NCI-H2107 treated with DMSO at 0.1 percent for 48 hours (cell line): ENCODE measurements at regions not wholly inside any gene's neighbourhood (a gene's known extent, or its start where the extent isn't known, plus 50 kb on each side); places are given as distances from the start of the nearest gene placed in this dataset.
"Not testable (repeated sequence)": the region's sequence is repeated elsewhere in the genome, so short reads cannot be mapped to it uniquely, and the experiment has no call there.

ENCODE experiments used
- DNase-seq: peaks from one replicate; lab custom pipeline; 2025; ENCODE audit not compliant: unreplicated experiment; lab: John Stamatoyannopoulos, UW

- DNase-seq, result no peak
Measured at GRCh38 chr5:111983459-111983858, 226.5 kb upstream of the NREP start.

- no peak for DNase-seq
Measured at GRCh38 chr5:111977436-111977829, 220.4 kb upstream of the NREP start.

GRCh38 chr5:111976705-111977435, 219.9 kb upstream of the NREP start:
- DNase-seq, result no peak

GRCh38 chr5:111975133-111975532, 218.1 kb upstream of the NREP start:
- DNase-seq, result no peak

GRCh38 chr5:111973961-111974360, 217.0 kb upstream of the NREP start:
- DNase-seq, result no peak

- no peak for DNase-seq
Measured at GRCh38 chr5:111972548-111972947, 215.6 kb upstream of the NREP start.

- DNase-seq, result no peak
Measured at GRCh38 chr5:111972080-111972479, 215.1 kb upstream of the NREP start.

GRCh38 chr5:111968459-111968858, 211.5 kb upstream of the NREP start:
- no peak for DNase-seq

- DNase-seq, result no peak
Measured at GRCh38 chr5:111967463-111967862, 210.5 kb upstream of the NREP start.

GRCh38 chr5:111966290-111966689, 209.3 kb upstream of the NREP start:
- no peak for DNase-seq

- DNase-seq, result no peak
Measured at GRCh38 chr5:111963555-111963954, 206.6 kb upstream of the NREP start.

- DNase-seq, result no peak
Measured at GRCh38 chr5:111962906-111963305, 205.9 kb upstream of the NREP start.

- DNase-seq, result no peak
Measured at GRCh38 chr5:111961862-111962261, 204.9 kb upstream of the NREP start.

- DNase-seq, result no peak
Measured at GRCh38 chr5:111960476-111961215, 203.7 kb upstream of the NREP start.

- no peak for DNase-seq
Measured at GRCh38 chr5:111958851-111959250, 201.9 kb upstream of the NREP start.

GRCh38 chr5:111956765-111957164, 199.8 kb upstream of the NREP start:
- DNase-seq, result not testable (repeated sequence)

GRCh38 chr5:111954516-111955395, 197.8 kb upstream of the NREP start:
- no peak for DNase-seq

GRCh38 chr5:111953351-111954127, 196.5 kb upstream of the NREP start:
- no peak for DNase-seq

- no peak for DNase-seq
Measured at GRCh38 chr5:111952555-111952954, 195.6 kb upstream of the NREP start.

- no peak for DNase-seq
Measured at GRCh38 chr5:111950660-111951059, 193.7 kb upstream of the NREP start.
